Keratinocyte (primary cell): ENCODE measurements at regions not wholly inside any gene's neighbourhood (a gene's known extent, or its start where the extent isn't known, plus 50 kb on each side); places are given as distances from the start of the nearest gene placed in this dataset.

Source experiments
- DNase-seq: peaks from one replicate; pipeline ENCODE4 v3.0.0-alpha.2; 2011; ENCODE audit warnings: low read depth, missing footprints, low spot score
- FAIRE-seq: peaks from 2 replicates; lab custom pipeline; 2011; peaks lifted over from hg19 to GRCh38; lab: Jason Lieb, UNC
- H2AFZ ChIP-seq: 2 replicates; pipeline ENCODE4 v1.6.0; 2012; ENCODE audit warnings: low read length, control low read depth, inconsistent platforms; ENCODE audit not compliant: control insufficient read depth
- H3K27ac ChIP-seq: 2 replicates; pipeline ENCODE4 v1.5.1; 2011; ENCODE audit warnings: low read length; ENCODE audit not compliant: control insufficient read depth, insufficient read depth
- H3K27me3 ChIP-seq: 3 replicates; pipeline ENCODE4 v1.6.0; 2011; ENCODE audit warnings: low read length; ENCODE audit not compliant: control insufficient read depth, insufficient read depth; ENCODE audit errors: extremely low read depth
- H3K36me3 ChIP-seq, 2 experiments: 2 replicates in 1 of 2; 3 replicates in 1 of 2; pipeline ENCODE4 v1.5.1; 2011; ENCODE audit warnings: low read length in 2 of 2, mild to moderate bottlenecking in 1 of 2; ENCODE audit not compliant: control insufficient read depth in 2 of 2, insufficient read depth in 2 of 2; ENCODE audit errors: extremely low read depth in 1 of 2
- H3K4me1 ChIP-seq: 3 replicates; pipeline ENCODE4 v1.5.1; 2011; ENCODE audit warnings: low read length; ENCODE audit not compliant: control insufficient read depth, insufficient read depth; ENCODE audit errors: extremely low read depth
- H3K4me2 ChIP-seq: 3 replicates; pipeline ENCODE4 v1.6.0; 2011; ENCODE audit warnings: low read depth, low read length; ENCODE audit not compliant: control insufficient read depth, insufficient read depth; ENCODE audit errors: extremely low read depth
- H3K4me3 ChIP-seq, 3 experiments: fragments of 200-600 bp in 1 of 3; sonication (generic) in 1 of 3; 2 replicates in 2 of 3; 3 replicates in 1 of 3; pipeline ENCODE4 v1.5.1; 2011 to 2016; ENCODE audit warnings: low read length in 3 of 3, mild to moderate bottlenecking in 3 of 3, control low read depth in 2 of 3, inconsistent platforms in 1 of 3, low read depth in 1 of 3, mixed read lengths in 1 of 3, mixed run types in 1 of 3, moderate library complexity in 1 of 3; ENCODE audit not compliant: control insufficient read depth in 2 of 3, insufficient read depth in 2 of 3; ENCODE audit errors: extremely low read depth in 1 of 3
- H3K79me2 ChIP-seq: 2 replicates; pipeline ENCODE4 v1.6.0; 2012; ENCODE audit warnings: low read length; ENCODE audit not compliant: control insufficient read depth, insufficient read depth
- H3K9ac ChIP-seq: 3 replicates; pipeline ENCODE4 v1.6.0; 2011; ENCODE audit warnings: low read length; ENCODE audit not compliant: control insufficient read depth, insufficient read depth; ENCODE audit errors: extremely low read depth
- H3K9me1 ChIP-seq: 3 replicates; pipeline ENCODE4 v1.6.0; 2011; ENCODE audit warnings: low read length; ENCODE audit not compliant: control insufficient read depth, insufficient read depth; ENCODE audit errors: extremely low read depth
- H3K9me3 ChIP-seq: 2 replicates; pipeline ENCODE4 v1.5.1; 2012; ENCODE audit warnings: low read depth, low read length; ENCODE audit not compliant: control insufficient read depth
- H4K20me1 ChIP-seq: 3 replicates; pipeline ENCODE4 v1.6.0; 2011; ENCODE audit warnings: low read length; ENCODE audit not compliant: control insufficient read depth, insufficient read depth; ENCODE audit errors: extremely low read depth
- CTCF ChIP-seq, 3 experiments: IDR thresholded peaks in 1 of 3; conservative IDR thresholded peaks in 1 of 3; optimal IDR thresholded peaks in 1 of 3; 2 replicates in 2 of 3; 3 replicates in 1 of 3; pipeline versions ENCODE3 to v1.5.1; 2011; ENCODE audit warnings: low read length in 3 of 3, mild to moderate bottlenecking in 3 of 3, moderate library complexity in 2 of 3, control low read depth in 1 of 3, inconsistent platforms in 1 of 3; ENCODE audit not compliant: insufficient read depth in 2 of 3; ENCODE audit errors: extremely low read depth in 1 of 3
- EZH2 ChIP-seq: IDR thresholded peaks from one replicate; pipeline ENCODE4 v1.6.1; 2012; ENCODE audit warnings: inconsistent platforms, mild to moderate bottlenecking, low read length, moderate library complexity
- dilution Hi-C: fragments of 300-500 bp; cut with MboI; formaldehyde crosslinking; loops from one replicate; pipeline ENCODE4 v1.7.0; 2020; ENCODE audit warnings: low sequenced_read_pairs; ENCODE audit not compliant: extremely low pct_ligation_motif_present

- dilution Hi-C loops: no loop called here
- H4K20me1 ChIP-seq: no peaks in the 10 kb centered on the region
- no peaks in the 10 kb centered on the region for H3K79me2 ChIP-seq
- no peaks in the 10 kb centered on the region for H3K36me3 ChIP-seq
- no peak overlapping the region for H3K27ac ChIP-seq
- no peaks in the 10 kb centered on the region for H3K9me1 ChIP-seq
- TF ChIP-seq CTCF (optimal IDR thresholded peaks at IDR 0.05 in 1 of 3, IDR thresholded peaks at IDR 0.05 in 1 of 3, conservative IDR thresholded peaks at IDR 0.05 in 1 of 3; ENCODE audit: extremely low read depth in 1 of 3, insufficient read depth in 2 of 3, low read length in 3 of 3) (no peak), EZH2 (no peak)
- FAIRE-seq (no peak), DNase-seq (no peak)
- no peak overlapping the region for H2AFZ ChIP-seq
- H3K9ac ChIP-seq: no peak overlapping the region
- H3K4me3 ChIP-seq: no peak overlapping the region
- no peaks in the 10 kb centered on the region for H3K4me1 ChIP-seq
- no peak overlapping the region for H3K4me2 ChIP-seq
- H3K27me3 ChIP-seq: no peaks in the 10 kb centered on the region
- no peaks in the 10 kb centered on the region for H3K9me3 ChIP-seq
These were observed 465.2 kb upstream of the IGFBP7 start for GRCh38 chr4:57575426-57575825.

- Histone ChIP-seq H3K79me2 (no peaks in the 10 kb centered on the region), H3K4me2 (no peak overlapping the region), H3K36me3 (no peaks in the 10 kb centered on the region), H3K9ac (no peak overlapping the region), H3K4me3 (no peak overlapping the region), H3K9me3 (no peaks in the 10 kb centered on the region), H4K20me1 (no peaks in the 10 kb centered on the region), H3K27ac (no peak overlapping the region), H3K27me3 (no peaks in the 10 kb centered on the region), H3K4me1 (no peaks in the 10 kb centered on the region), H3K9me1 (no peaks in the 10 kb centered on the region), H2AFZ (no peak overlapping the region)
- FAIRE-seq (no peak), DNase-seq (no peak)
- dilution Hi-C loops: no loop called here
- no peak for TF ChIP-seq EZH2
- no peak for TF ChIP-seq CTCF (optimal IDR thresholded peaks at IDR 0.05 in 1 of 3, IDR thresholded peaks at IDR 0.05 in 1 of 3, conservative IDR thresholded peaks at IDR 0.05 in 1 of 3; ENCODE audit: extremely low read depth in 1 of 3, insufficient read depth in 2 of 3, low read length in 3 of 3)
These were observed 444.4 kb upstream of the IGFBP7 start for GRCh38 chr4:57554556-57555092.
